Astrocyte (in vitro differentiated cells and primary cell): ENCODE measurements at regions not wholly inside any gene's neighbourhood (a gene's known extent, or its start where the extent isn't known, plus 50 kb on each side); places are given as distances from the start of the nearest gene placed in this dataset.

Source experiments
- DNase-seq: peaks from one replicate; pipeline ENCODE4 v3.0.0-alpha.2; 2010; ENCODE audit warnings: low read depth
- FAIRE-seq: peaks from 2 replicates; lab custom pipeline; 2011; peaks lifted over from hg19 to GRCh38; lab: Jason Lieb, UNC
- H2AFZ ChIP-seq: 2 replicates; pipeline ENCODE4 v1.6.0; 2012; ENCODE audit warnings: low read depth, low read length, inconsistent platforms
- H3K27ac ChIP-seq: 2 replicates; pipeline ENCODE4 v1.5.1; 2011; ENCODE audit warnings: low read depth, low read length, inconsistent platforms
- H3K27me3 ChIP-seq: 2 replicates; pipeline ENCODE4 v1.6.0; 2011; ENCODE audit warnings: low read length, inconsistent platforms; ENCODE audit not compliant: insufficient read depth
- H3K36me3 ChIP-seq: 2 replicates; pipeline ENCODE4 v1.5.1; 2011; ENCODE audit warnings: low read length, inconsistent platforms; ENCODE audit not compliant: insufficient read depth
- H3K4me1 ChIP-seq: 2 replicates; pipeline ENCODE4 v1.5.1; 2011; ENCODE audit warnings: low read length, inconsistent platforms; ENCODE audit not compliant: insufficient read depth
- H3K4me2 ChIP-seq: 2 replicates; pipeline ENCODE4 v1.6.0; 2012; ENCODE audit warnings: low read length, inconsistent platforms
- H3K4me3 ChIP-seq: 2 replicates; pipeline ENCODE4 v1.5.1; 2011; ENCODE audit warnings: low read depth, mild to moderate bottlenecking, low read length, inconsistent platforms; ENCODE audit not compliant: insufficient read depth
- H3K79me2 ChIP-seq: 2 replicates; pipeline ENCODE4 v1.6.0; 2012; ENCODE audit warnings: mild to moderate bottlenecking, low read length, inconsistent platforms; ENCODE audit not compliant: insufficient read depth
- H3K9ac ChIP-seq: 2 replicates; pipeline ENCODE4 v1.6.0; 2012; ENCODE audit warnings: mild to moderate bottlenecking, low read length, inconsistent platforms
- H3K9me3 ChIP-seq: 2 replicates; pipeline ENCODE4 v1.5.1; 2012; ENCODE audit warnings: low read depth, mild to moderate bottlenecking, low read length, inconsistent platforms; ENCODE audit not compliant: insufficient read depth
- H4K20me1 ChIP-seq: 2 replicates; pipeline ENCODE4 v1.6.0; 2012; ENCODE audit warnings: low read length, inconsistent platforms; ENCODE audit not compliant: insufficient read depth
- H3K27ac Mint-ChIP-seq: one replicate; pipeline ENCODE4 v1.8.0; 2021; ENCODE audit warnings: mild to moderate bottlenecking, mixed read lengths; ENCODE audit not compliant: unreplicated experiment
- H3K27me3 Mint-ChIP-seq: one replicate; pipeline ENCODE4 v1.8.0; 2021; ENCODE audit warnings: low read depth, mixed read lengths; ENCODE audit not compliant: unreplicated experiment
- H3K36me3 Mint-ChIP-seq: one replicate; pipeline ENCODE4 v1.8.0; 2021; ENCODE audit warnings: low read depth, mixed read lengths; ENCODE audit not compliant: unreplicated experiment
- H3K4me1 Mint-ChIP-seq: one replicate; pipeline ENCODE4 v1.8.0; 2021; ENCODE audit warnings: low read depth, mixed read lengths; ENCODE audit not compliant: unreplicated experiment
- H3K4me3 Mint-ChIP-seq: one replicate; pipeline ENCODE4 v1.8.0; 2021; ENCODE audit warnings: mild to moderate bottlenecking, moderate library complexity, mixed read lengths; ENCODE audit not compliant: unreplicated experiment
- H3K9me3 Mint-ChIP-seq: one replicate; pipeline ENCODE4 v1.8.0; 2021; ENCODE audit warnings: mild to moderate bottlenecking, mixed read lengths; ENCODE audit not compliant: unreplicated experiment
- CTCF ChIP-seq: IDR thresholded peaks from 2 replicates; pipeline ENCODE4 v1.5.1; 2011; ENCODE audit warnings: low read depth, mild to moderate bottlenecking, inconsistent platforms, low read length, moderate library complexity; ENCODE audit not compliant: insufficient read depth
- EZH2 ChIP-seq: IDR thresholded peaks from 2 replicates; pipeline ENCODE4 v1.6.1; 2012; ENCODE audit warnings: mild to moderate bottlenecking, low read length, inconsistent platforms; ENCODE audit not compliant: insufficient read depth

DNA sequence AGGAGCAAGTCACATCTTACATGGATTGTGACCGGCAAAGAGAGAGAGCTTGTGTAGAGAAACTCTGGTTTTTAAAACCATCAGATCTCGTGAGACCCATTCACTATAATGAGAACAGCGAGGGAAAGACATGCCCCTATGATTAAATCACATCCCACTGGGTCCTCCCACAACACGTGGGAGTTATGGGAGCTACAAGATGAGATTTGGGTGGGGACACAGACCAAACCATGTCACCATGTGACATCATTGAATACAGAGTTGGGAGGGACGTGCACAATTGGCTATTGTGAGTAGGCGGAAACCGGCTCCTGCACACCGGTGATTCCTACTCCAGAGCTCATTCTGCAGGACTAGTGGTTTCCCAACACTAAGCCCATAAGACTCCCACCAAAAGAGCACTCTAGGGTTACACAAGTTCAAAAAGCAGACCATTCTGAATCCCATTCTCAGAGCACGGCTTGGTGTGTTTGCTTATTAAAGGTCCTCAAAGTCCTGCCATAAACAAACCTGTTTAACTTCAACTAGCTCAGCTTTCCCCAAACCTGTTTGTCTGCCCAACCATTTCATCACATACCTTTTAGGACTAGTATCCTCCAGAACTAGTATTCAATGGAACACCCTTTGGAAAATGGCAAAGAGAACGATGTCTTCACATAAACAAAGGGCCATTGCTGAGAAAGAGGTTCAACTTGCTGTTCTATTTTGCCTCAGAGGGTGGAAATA is 167.6 kb downstream of the TLE3 start:
- Histone ChIP-seq H3K79me2 (no peaks in the 10 kb centered on the region), H3K4me1 (no peaks in the 10 kb centered on the region), H3K9me3 (peaks cover 6% of the 10 kb centered on the region), H3K36me3 (no peaks in the 10 kb centered on the region), H3K27me3 (peaks cover 9% of the 10 kb centered on the region), H3K9ac (no peak overlapping the region), H3K4me2 (no peak overlapping the region), H3K27ac (no peak overlapping the region), H4K20me1 (no peaks in the 10 kb centered on the region), H3K4me3 (no peak overlapping the region), H2AFZ (no peak overlapping the region)
- H3K36me3 Mint-ChIP-seq, result peaks cover 2% of the 10 kb centered on the region
- no peak for FAIRE-seq
- peaks cover 19% of the 10 kb centered on the region for H3K9me3 Mint-ChIP-seq
- no peak overlapping the region for H3K27ac Mint-ChIP-seq
- DNase-seq, result no peak
- peaks cover 12% of the 10 kb centered on the region for H3K4me1 Mint-ChIP-seq
- H3K27me3 Mint-ChIP-seq, result peaks cover 27% of the 10 kb centered on the region
- no peak for TF ChIP-seq EZH2
- TF ChIP-seq CTCF, result no peak
- H3K4me3 Mint-ChIP-seq, result no peak overlapping the region

DNA sequence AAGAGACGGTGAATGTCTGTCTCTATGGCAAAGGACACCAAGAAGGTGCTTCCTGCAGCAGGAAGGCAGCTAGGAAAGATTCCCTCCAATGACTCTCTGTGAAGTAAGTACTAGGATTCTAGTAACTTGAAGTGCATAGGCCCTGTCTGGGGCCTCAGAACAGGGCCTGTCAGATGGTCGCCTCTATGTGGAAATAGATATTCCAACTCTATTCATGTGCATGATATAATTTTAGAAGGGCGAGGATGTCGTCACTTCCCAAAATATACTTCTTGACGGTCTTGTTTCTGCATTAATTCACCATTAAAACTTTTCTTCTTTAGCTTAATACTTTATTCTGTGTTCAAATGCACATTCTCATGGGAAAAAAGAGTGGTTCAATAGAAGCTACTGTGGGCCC is 167.0 kb downstream of the TLE3 start:
- no peaks in the 10 kb centered on the region for H3K36me3 ChIP-seq
- Mint-ChIP-seq H3K27me3 (peaks cover 31% of the 10 kb centered on the region), H3K4me1 (peaks cover 11% of the 10 kb centered on the region), H3K27ac (no peak overlapping the region), H3K4me3 (no peak overlapping the region), H3K36me3 (peaks cover 7% of the 10 kb centered on the region), H3K9me3 (peaks cover 26% of the 10 kb centered on the region)
- H4K20me1 ChIP-seq, result no peaks in the 10 kb centered on the region
- H3K9me3 ChIP-seq, result peaks cover 3% of the 10 kb centered on the region
- no peaks in the 10 kb centered on the region for H3K79me2 ChIP-seq
- no peak overlapping the region for H3K4me3 ChIP-seq
- no peak overlapping the region for H3K4me2 ChIP-seq
- FAIRE-seq, result no peak
- H3K27ac ChIP-seq, result no peak overlapping the region
- TF ChIP-seq EZH2, result no peak
- TF ChIP-seq CTCF, result no peak
- no peak for DNase-seq
- no peak overlapping the region for H3K9ac ChIP-seq
- no peak overlapping the region for H2AFZ ChIP-seq
- no peaks in the 10 kb centered on the region for H3K4me1 ChIP-seq
- peaks cover 10% of the 10 kb centered on the region for H3K27me3 ChIP-seq

DNA sequence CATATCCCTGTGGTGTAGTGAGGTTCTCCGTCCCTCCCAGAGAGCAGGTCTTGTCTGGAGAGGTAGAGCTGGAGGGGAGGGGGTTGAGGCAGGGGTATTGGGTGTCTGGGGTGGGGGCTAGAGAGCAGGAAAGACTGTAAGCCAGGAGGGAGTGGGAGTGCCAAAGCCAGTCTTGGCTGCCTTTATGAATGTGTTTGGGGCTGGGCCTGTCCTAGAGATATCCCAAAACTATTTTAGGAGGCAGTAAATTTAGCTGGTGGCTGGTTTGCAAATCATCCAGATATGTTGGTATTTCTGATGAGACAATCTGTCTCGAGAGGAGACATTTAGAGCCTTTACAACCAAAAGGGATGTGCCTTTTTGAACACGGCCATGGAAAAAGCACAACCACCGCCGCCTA is 166.6 kb downstream of the TLE3 start:
- Histone ChIP-seq H3K79me2 (no peaks in the 10 kb centered on the region), H3K9ac (no peak overlapping the region), H4K20me1 (no peaks in the 10 kb centered on the region), H3K4me3 (no peak overlapping the region), H2AFZ (no peak overlapping the region), H3K27ac (no peak overlapping the region), H3K9me3 (peaks cover 3% of the 10 kb centered on the region), H3K27me3 (peaks cover 10% of the 10 kb centered on the region), H3K4me2 (no peak overlapping the region), H3K4me1 (no peaks in the 10 kb centered on the region), H3K36me3 (no peaks in the 10 kb centered on the region)
- H3K27me3 Mint-ChIP-seq, result peaks cover 31% of the 10 kb centered on the region
- FAIRE-seq (no peak), DNase-seq (no peak)
- H3K9me3 Mint-ChIP-seq, result peaks cover 28% of the 10 kb centered on the region
- no peak overlapping the region for H3K4me3 Mint-ChIP-seq
- peaks cover 7% of the 10 kb centered on the region for H3K4me1 Mint-ChIP-seq
- H3K27ac Mint-ChIP-seq, result no peak overlapping the region
- TF ChIP-seq EZH2 (no peak), CTCF (no peak)
- peaks cover 7% of the 10 kb centered on the region for H3K36me3 Mint-ChIP-seq
